ENCODE measurements at regions not wholly inside any gene's neighbourhood (a gene's known extent, or its start where the extent isn't known, plus 50 kb on each side); places are given as distances from the start of the nearest gene placed in this dataset.

- Histone ChIP-seq H3K4me2 (ENCODE audit: low read length) (no peak overlapping the region), H3K36me3 (ENCODE audit: control insufficient read depth in 1 of 2, insufficient read depth in 2 of 2, low read length in 2 of 2) (no peaks in the 10 kb centered on the region), H3K79me2 (ENCODE audit: insufficient read depth, low read length) (no peaks in the 10 kb centered on the region), H3K9me3 (ENCODE audit: control insufficient read depth in 1 of 2, insufficient read depth in 1 of 2, low read depth in 1 of 2, low read length in 2 of 2) (no peaks in the 10 kb centered on the region), H3K27me3 (ENCODE audit: insufficient read depth, low read length) (peaks cover 49% of the 10 kb centered on the region), H4K20me1 (ENCODE audit: insufficient read depth) (no peaks in the 10 kb centered on the region), H3K27ac (ENCODE audit: low read depth, low read length) (no peak overlapping the region), H3K9me2 (ENCODE audit: insufficient read depth) (no peaks in the 10 kb centered on the region), H3K4me3 (replicated peaks in 1 of 2; ENCODE audit: low read depth in 1 of 2, low read length in 2 of 2) (no peak overlapping the region), H3K4me1 (ENCODE audit: control insufficient read depth in 1 of 2, insufficient read depth in 2 of 2, low read length in 2 of 2) (no peaks in the 10 kb centered on the region), H2AFZ (ENCODE audit: low read depth, low read length, poor library complexity, severe bottlenecking) (no peak overlapping the region), H3K9ac (ENCODE audit: low read length) (no peak overlapping the region)
- TF ChIP-seq REST (IDR thresholded peaks at IDR 0.05; ENCODE audit: low read depth) (no peak), FOSL1 (IDR thresholded peaks at IDR 0.05; ENCODE audit: low read depth) (no peak), CTCF (IDR thresholded peaks at IDR 0.05 in 2 of 3, conservative IDR thresholded peaks at IDR 0.05 in 1 of 3; ENCODE audit: borderline replicate concordance in 1 of 3, insufficient read depth in 1 of 3, low read depth in 2 of 3, low read length in 2 of 3) (no peak), EZH2phosphoT487 (IDR thresholded peaks at IDR 0.05; ENCODE audit: borderline replicate concordance) (no peak), YY1 (IDR thresholded peaks at IDR 0.05; ENCODE audit: extremely low read depth, insufficient replicate concordance, low read depth, low read length) (no peak), CBX3 (IDR thresholded peaks at IDR 0.05; ENCODE audit: low read depth) (no peak), EGR1 (IDR thresholded peaks at IDR 0.05; ENCODE audit: low read depth) (no peak), SRF (IDR thresholded peaks at IDR 0.05; ENCODE audit: low read depth) (no peak), POLR2AphosphoS5 (IDR thresholded peaks at IDR 0.05; ENCODE audit: low read depth, low read length) (no peak), ZNF274 (IDR thresholded peaks at IDR 0.05; ENCODE audit: low read depth, low read length) (no peak), CEBPB (IDR thresholded peaks at IDR 0.05; ENCODE audit: low read depth) (no peak), SIN3A (IDR thresholded peaks at IDR 0.05; ENCODE audit: low read depth) (no peak)
- TF ChIP-seq, protein P1, sequence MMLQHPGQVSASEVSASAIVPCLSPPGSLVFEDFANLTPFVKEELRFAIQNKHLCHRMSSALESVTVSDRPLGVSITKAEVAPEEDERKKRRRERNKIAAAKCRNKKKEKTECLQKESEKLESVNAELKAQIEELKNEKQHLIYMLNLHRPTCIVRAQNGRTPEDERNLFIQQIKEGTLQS (IDR thresholded peaks at IDR 0.05): no peak
- TF ChIP-seq, protein P2, sequence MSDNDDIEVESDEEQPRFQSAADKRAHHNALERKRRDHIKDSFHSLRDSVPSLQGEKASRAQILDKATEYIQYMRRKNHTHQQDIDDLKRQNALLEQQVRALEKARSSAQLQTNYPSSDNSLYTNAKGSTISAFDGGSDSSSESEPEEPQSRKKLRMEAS (IDR thresholded peaks at IDR 0.05): no peak
- TF ChIP-seq, protein P3, sequence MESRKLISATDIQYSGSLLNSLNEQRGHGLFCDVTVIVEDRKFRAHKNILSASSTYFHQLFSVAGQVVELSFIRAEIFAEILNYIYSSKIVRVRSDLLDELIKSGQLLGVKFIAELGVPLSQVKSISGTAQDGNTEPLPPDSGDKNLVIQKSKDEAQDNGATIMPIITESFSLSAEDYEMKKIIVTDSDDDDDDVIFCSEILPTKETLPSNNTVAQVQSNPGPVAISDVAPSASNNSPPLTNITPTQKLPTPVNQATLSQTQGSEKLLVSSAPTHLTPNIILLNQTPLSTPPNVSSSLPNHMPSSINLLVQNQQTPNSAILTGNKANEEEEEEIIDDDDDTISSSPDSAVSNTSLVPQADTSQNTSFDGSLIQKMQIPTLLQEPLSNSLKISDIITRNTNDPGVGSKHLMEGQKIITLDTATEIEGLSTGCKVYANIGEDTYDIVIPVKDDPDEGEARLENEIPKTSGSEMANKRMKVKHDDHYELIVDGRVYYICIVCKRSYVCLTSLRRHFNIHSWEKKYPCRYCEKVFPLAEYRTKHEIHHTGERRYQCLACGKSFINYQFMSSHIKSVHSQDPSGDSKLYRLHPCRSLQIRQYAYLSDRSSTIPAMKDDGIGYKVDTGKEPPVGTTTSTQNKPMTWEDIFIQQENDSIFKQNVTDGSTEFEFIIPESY (IDR thresholded peaks at IDR 0.05; ENCODE audit: extremely low read depth, insufficient replicate concordance, low read length): no peak
- no peak for DNase-seq (ENCODE audit: low read depth, low spot score)
- no TSS peak for BruUV-seq (replicated peaks)
- POLR2A ChIA-PET: no interaction called here
- ATAC-seq: no peak
- CTCF ChIA-PET: interaction anchor here (1.6 kb wide), 1 partner anchor 11 kb away, joined by 4 read pairs; no protein-coding TSS in a partner anchor
- RAD21 ChIA-PET (ENCODE audit: low non-redundant PET in 1 of 2, low total read pairs in 2 of 2, uncharacterized antibody in 2 of 2, unreplicated experiment in 2 of 2): no interaction called here
- intact Hi-C loops (cut with micrococcal nuclease): no loop called here
Measured at GRCh38 chr20:58098571-58098970, 129.9 kb downstream of the ANKRD60 start.

Data from HCT116 (cell line).